ENCODE measurements at regions not wholly inside any gene's neighbourhood (a gene's known extent, or its start where the extent isn't known, plus 50 kb on each side); places are given as distances from the start of the nearest gene placed in this dataset.

DNA sequence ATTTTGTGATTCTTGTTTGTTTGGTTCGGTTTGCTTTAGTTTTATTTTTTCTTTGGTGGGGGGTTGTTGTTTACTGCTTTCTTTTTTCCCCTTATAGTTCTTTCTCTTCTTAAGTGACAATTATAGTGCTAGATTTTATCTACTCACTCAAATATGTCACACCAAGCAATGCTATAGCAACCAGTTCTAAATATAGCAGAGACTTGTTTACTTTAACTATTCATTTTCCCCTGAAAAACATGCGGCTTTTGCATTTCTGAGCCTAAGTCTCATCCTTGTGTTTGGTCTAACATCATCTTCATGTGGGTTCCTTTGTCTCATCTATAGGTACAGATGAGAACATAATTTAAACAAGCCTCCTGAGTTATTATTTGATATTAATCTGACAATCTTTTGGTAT lies 676.6 kb downstream of the FAT4 start:
- no peak overlapping the region for H3K4me3 ChIP-seq (ENCODE audit: insufficient read depth, low read depth, low read length)
- no peaks in the 10 kb centered on the region for H3K9me3 ChIP-seq (ENCODE audit: insufficient read depth, low read depth, low read length)
- FAIRE-seq (no peak), DNase-seq (ENCODE audit: low read depth) (no peak)
- H2AFZ ChIP-seq (ENCODE audit: low read depth, low read length) = no peak overlapping the region
- no peaks in the 10 kb centered on the region for H3K36me3 ChIP-seq (ENCODE audit: insufficient read depth, low read length)
- H4K20me1 ChIP-seq (ENCODE audit: insufficient read depth, low read length) = no peaks in the 10 kb centered on the region
- H3K27me3 Mint-ChIP-seq (ENCODE audit: low read depth, unreplicated experiment) = no peaks in the 10 kb centered on the region
- peaks cover 5% of the 10 kb centered on the region for H3K4me1 Mint-ChIP-seq (ENCODE audit: low read depth, unreplicated experiment)
- no peak overlapping the region for H3K9ac ChIP-seq (ENCODE audit: low read length)
- H3K4me2 ChIP-seq (ENCODE audit: low read length) = no peak overlapping the region
- no peak overlapping the region for H3K4me3 Mint-ChIP-seq (ENCODE audit: unreplicated experiment)
- H3K27ac ChIP-seq (ENCODE audit: low read depth, low read length) = no peak overlapping the region
- no peaks in the 10 kb centered on the region for H3K4me1 ChIP-seq (ENCODE audit: insufficient read depth, low read length)
- H3K36me3 Mint-ChIP-seq (ENCODE audit: low read depth, unreplicated experiment) = no peaks in the 10 kb centered on the region
- no peak for TF ChIP-seq CTCF (IDR thresholded peaks at IDR 0.05; ENCODE audit: insufficient read depth, low read depth, low read length)
- no peak for TF ChIP-seq EZH2 (IDR thresholded peaks at IDR 0.05; ENCODE audit: insufficient read depth, low read length)
- no peak overlapping the region for H3K27ac Mint-ChIP-seq (ENCODE audit: unreplicated experiment)
- no peaks in the 10 kb centered on the region for H3K27me3 ChIP-seq (ENCODE audit: insufficient read depth, low read length)
- no peaks in the 10 kb centered on the region for H3K79me2 ChIP-seq (ENCODE audit: insufficient read depth, low read length)
- H3K9me3 Mint-ChIP-seq (ENCODE audit: unreplicated experiment) = no peaks in the 10 kb centered on the region

GRCh38 chr4:125992891-125993290 lies 678.1 kb downstream of the FAT4 start:
- Histone ChIP-seq H3K36me3 (ENCODE audit: insufficient read depth, low read length) (no peaks in the 10 kb centered on the region), H4K20me1 (ENCODE audit: insufficient read depth, low read length) (no peaks in the 10 kb centered on the region), H3K4me1 (ENCODE audit: insufficient read depth, low read length) (no peaks in the 10 kb centered on the region), H3K4me3 (ENCODE audit: insufficient read depth, low read depth, low read length) (no peak overlapping the region), H3K27me3 (ENCODE audit: insufficient read depth, low read length) (no peaks in the 10 kb centered on the region), H3K79me2 (ENCODE audit: insufficient read depth, low read length) (no peaks in the 10 kb centered on the region), H3K9me3 (ENCODE audit: insufficient read depth, low read depth, low read length) (no peaks in the 10 kb centered on the region), H3K27ac (ENCODE audit: low read depth, low read length) (no peak overlapping the region), H3K4me2 (ENCODE audit: low read length) (no peak overlapping the region), H2AFZ (ENCODE audit: low read depth, low read length) (no peak overlapping the region), H3K9ac (ENCODE audit: low read length) (no peak overlapping the region)
- no peaks in the 10 kb centered on the region for H3K9me3 Mint-ChIP-seq (ENCODE audit: unreplicated experiment)
- TF ChIP-seq EZH2 (IDR thresholded peaks at IDR 0.05; ENCODE audit: insufficient read depth, low read length) = no peak
- TF ChIP-seq CTCF (IDR thresholded peaks at IDR 0.05; ENCODE audit: insufficient read depth, low read depth, low read length) = no peak
- no peak for FAIRE-seq
- no peaks in the 10 kb centered on the region for H3K27me3 Mint-ChIP-seq (ENCODE audit: low read depth, unreplicated experiment)
- H3K27ac Mint-ChIP-seq (ENCODE audit: unreplicated experiment) = no peak overlapping the region
- no peak overlapping the region for H3K4me3 Mint-ChIP-seq (ENCODE audit: unreplicated experiment)
- H3K4me1 Mint-ChIP-seq (ENCODE audit: low read depth, unreplicated experiment) = peaks cover 5% of the 10 kb centered on the region
- no peak for DNase-seq (ENCODE audit: low read depth)
- no peaks in the 10 kb centered on the region for H3K36me3 Mint-ChIP-seq (ENCODE audit: low read depth, unreplicated experiment)

GRCh38 chr4:125994024-125994423 lies 679.3 kb downstream of the FAT4 start:
- no peaks in the 10 kb centered on the region for H4K20me1 ChIP-seq (ENCODE audit: insufficient read depth, low read length)
- Mint-ChIP-seq H3K36me3 (ENCODE audit: low read depth, unreplicated experiment) (no peaks in the 10 kb centered on the region), H3K4me1 (ENCODE audit: low read depth, unreplicated experiment) (peaks cover 5% of the 10 kb centered on the region), H3K4me3 (ENCODE audit: unreplicated experiment) (no peak overlapping the region), H3K9me3 (ENCODE audit: unreplicated experiment) (no peaks in the 10 kb centered on the region), H3K27ac (ENCODE audit: unreplicated experiment) (no peak overlapping the region), H3K27me3 (ENCODE audit: low read depth, unreplicated experiment) (no peaks in the 10 kb centered on the region)
- no peak overlapping the region for H3K9ac ChIP-seq (ENCODE audit: low read length)
- no peaks in the 10 kb centered on the region for H3K36me3 ChIP-seq (ENCODE audit: insufficient read depth, low read length)
- H3K4me3 ChIP-seq (ENCODE audit: insufficient read depth, low read depth, low read length) = no peak overlapping the region
- no peaks in the 10 kb centered on the region for H3K27me3 ChIP-seq (ENCODE audit: insufficient read depth, low read length)
- DNase-seq (ENCODE audit: low read depth) (no peak), FAIRE-seq (no peak)
- H3K4me2 ChIP-seq (ENCODE audit: low read length) = no peak overlapping the region
- H3K27ac ChIP-seq (ENCODE audit: low read depth, low read length) = no peak overlapping the region
- H3K4me1 ChIP-seq (ENCODE audit: insufficient read depth, low read length) = no peaks in the 10 kb centered on the region
- H2AFZ ChIP-seq (ENCODE audit: low read depth, low read length) = no peak overlapping the region
- no peaks in the 10 kb centered on the region for H3K79me2 ChIP-seq (ENCODE audit: insufficient read depth, low read length)
- no peaks in the 10 kb centered on the region for H3K9me3 ChIP-seq (ENCODE audit: insufficient read depth, low read depth, low read length)
- TF ChIP-seq EZH2 (IDR thresholded peaks at IDR 0.05; ENCODE audit: insufficient read depth, low read length) (no peak), CTCF (IDR thresholded peaks at IDR 0.05; ENCODE audit: insufficient read depth, low read depth, low read length) (no peak)
